A673 (cell line): ENCODE measurements at regions not wholly inside any gene's neighbourhood (a gene's known extent, or its start where the extent isn't known, plus 50 kb on each side); places are given as distances from the start of the nearest gene placed in this dataset.

Experiments used
- BruUV-seq: library from RNA; stranded (reverse); fragments of 400-500 nt; replicated peaks from 2 replicates; lab custom pipeline; 2021; lab: Mats Ljungman, UMichigan
- CTCF ChIA-PET: fragments of 300-600 bp; sonication (Branson Sonifier 250); formaldehyde crosslinking; loops from one replicate; lab custom pipeline; 2022; ENCODE audit warnings: antibody characterized with exemption; lab: Charles Lee
- POLR2A ChIA-PET: fragments of 300-600 bp; sonication (Branson Sonifier 250); formaldehyde crosslinking; loops from one replicate; lab custom pipeline; 2022; ENCODE audit warnings: antibody characterized with exemption; ENCODE audit not compliant: low non-redundant PET; lab: Charles Lee
- DNase-seq: peaks from one replicate; pipeline ENCODE4 v3.0.0-alpha.2; 2015; ENCODE audit warnings: low spot score
- H3K27ac ChIP-seq: fragments of 200-600 bp; sonication (generic); 2 replicates; pipeline ENCODE4 v1.5.1; 2016; ENCODE audit warnings: mixed run types, low read depth, mild to moderate bottlenecking, mixed read lengths, antibody characterized with exemption, low read length; ENCODE audit not compliant: poor library complexity, severe bottlenecking
- H3K27me3 ChIP-seq: fragments of 200-600 bp; sonication (generic); replicated peaks from 2 replicates; pipeline ENCODE4 v1.6.1; 2017; ENCODE audit warnings: mixed run types, low read depth, mild to moderate bottlenecking, mixed read lengths, antibody characterized with exemption, low read length; ENCODE audit not compliant: insufficient read depth, poor library complexity
- H3K36me3 ChIP-seq: fragments of 200-600 bp; sonication (generic); 2 replicates; pipeline ENCODE4 v1.6.1; 2016; ENCODE audit warnings: mixed run types, mild to moderate bottlenecking, mixed read lengths, antibody characterized with exemption, low read length; ENCODE audit not compliant: insufficient read depth, poor library complexity, severe bottlenecking
- H3K4me1 ChIP-seq: fragments of 200-600 bp; sonication (generic); 2 replicates; pipeline ENCODE4 v1.6.1; 2017; ENCODE audit warnings: mixed run types, mild to moderate bottlenecking, mixed read lengths, antibody characterized with exemption, low read length; ENCODE audit not compliant: insufficient read depth, poor library complexity, severe bottlenecking
- H3K4me3 ChIP-seq: fragments of 200-600 bp; sonication (generic); 2 replicates; pipeline ENCODE4 v1.5.1; 2016; ENCODE audit warnings: low read depth, mixed run types, mild to moderate bottlenecking, mixed read lengths, low read length; ENCODE audit not compliant: poor library complexity, severe bottlenecking
- H3K9me3 ChIP-seq: fragments of 200-600 bp; sonication (generic); 2 replicates; pipeline ENCODE4 v1.6.1; 2016; ENCODE audit warnings: mixed run types, low read depth, mild to moderate bottlenecking, mixed read lengths, antibody characterized with exemption, low read length; ENCODE audit not compliant: poor library complexity, severe bottlenecking
- EZH2 ChIP-seq: fragments of 200-600 bp; sonication (generic); IDR thresholded peaks from 2 replicates; pipeline ENCODE4 v1.6.1; 2017; ENCODE audit warnings: borderline replicate concordance, low read depth, mild to moderate bottlenecking, mixed read lengths, antibody characterized with exemption, low read length; ENCODE audit not compliant: poor library complexity, severe bottlenecking
- intact Hi-C: fragments of 100-400 bp; cut with micrococcal nuclease; formaldehyde crosslinking; loops from one replicate; pipeline ENCODE4 v1.10.0; 2022; ENCODE audit not compliant: unreplicated experiment
- TF ChIP-seq, protein P1 (sequence below): fragments of 300-800, 200-600 bp; sonication (generic); conservative IDR thresholded peaks from 2 replicates; pipeline ENCODE4 v1.5.1; 2017; ENCODE audit warnings: low read depth, mild to moderate bottlenecking, antibody characterized with exemption, low read length, moderate library complexity, mixed read lengths

DNA sequence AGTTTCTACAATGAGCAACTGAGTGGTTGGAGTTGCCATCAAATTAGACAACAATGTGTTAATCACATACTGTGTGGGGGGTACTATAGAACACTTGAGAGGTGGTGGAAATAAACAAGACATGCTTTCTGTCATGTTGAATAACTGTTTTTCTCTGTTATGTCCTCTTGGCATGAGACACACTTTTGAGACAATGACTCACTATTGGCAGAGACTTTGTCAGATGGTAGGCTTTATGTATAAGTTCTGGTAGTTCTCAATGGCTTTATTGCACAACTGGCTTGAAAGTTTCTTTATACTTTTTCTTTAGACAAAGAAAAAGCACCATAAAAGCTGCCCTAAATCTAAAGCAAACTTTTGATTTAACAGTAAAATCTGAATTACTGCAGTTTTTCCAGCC, 578.7 kb downstream of the ADCYAP1 start:
- TF ChIP-seq, protein P1, sequence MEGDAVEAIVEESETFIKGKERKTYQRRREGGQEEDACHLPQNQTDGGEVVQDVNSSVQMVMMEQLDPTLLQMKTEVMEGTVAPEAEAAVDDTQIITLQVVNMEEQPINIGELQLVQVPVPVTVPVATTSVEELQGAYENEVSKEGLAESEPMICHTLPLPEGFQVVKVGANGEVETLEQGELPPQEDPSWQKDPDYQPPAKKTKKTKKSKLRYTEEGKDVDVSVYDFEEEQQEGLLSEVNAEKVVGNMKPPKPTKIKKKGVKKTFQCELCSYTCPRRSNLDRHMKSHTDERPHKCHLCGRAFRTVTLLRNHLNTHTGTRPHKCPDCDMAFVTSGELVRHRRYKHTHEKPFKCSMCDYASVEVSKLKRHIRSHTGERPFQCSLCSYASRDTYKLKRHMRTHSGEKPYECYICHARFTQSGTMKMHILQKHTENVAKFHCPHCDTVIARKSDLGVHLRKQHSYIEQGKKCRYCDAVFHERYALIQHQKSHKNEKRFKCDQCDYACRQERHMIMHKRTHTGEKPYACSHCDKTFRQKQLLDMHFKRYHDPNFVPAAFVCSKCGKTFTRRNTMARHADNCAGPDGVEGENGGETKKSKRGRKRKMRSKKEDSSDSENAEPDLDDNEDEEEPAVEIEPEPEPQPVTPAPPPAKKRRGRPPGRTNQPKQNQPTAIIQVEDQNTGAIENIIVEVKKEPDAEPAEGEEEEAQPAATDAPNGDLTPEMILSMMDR, result no peak
- TF ChIP-seq EZH2, result no peak
- H3K36me3 ChIP-seq, result no peaks in the 10 kb centered on the region
- POLR2A ChIA-PET, result no interaction called here
- intact Hi-C loops, result no loop called here
- no TSS peak for BruUV-seq
- DNase-seq, result peak; percentile 3
- H3K4me1 ChIP-seq, result no peaks in the 10 kb centered on the region
- peaks cover 7% of the 10 kb centered on the region for H3K27me3 ChIP-seq
- no peak overlapping the region for H3K4me3 ChIP-seq
- CTCF ChIA-PET, result no interaction called here
- no peaks in the 10 kb centered on the region for H3K9me3 ChIP-seq
- H3K27ac ChIP-seq, result no peak overlapping the region

DNA sequence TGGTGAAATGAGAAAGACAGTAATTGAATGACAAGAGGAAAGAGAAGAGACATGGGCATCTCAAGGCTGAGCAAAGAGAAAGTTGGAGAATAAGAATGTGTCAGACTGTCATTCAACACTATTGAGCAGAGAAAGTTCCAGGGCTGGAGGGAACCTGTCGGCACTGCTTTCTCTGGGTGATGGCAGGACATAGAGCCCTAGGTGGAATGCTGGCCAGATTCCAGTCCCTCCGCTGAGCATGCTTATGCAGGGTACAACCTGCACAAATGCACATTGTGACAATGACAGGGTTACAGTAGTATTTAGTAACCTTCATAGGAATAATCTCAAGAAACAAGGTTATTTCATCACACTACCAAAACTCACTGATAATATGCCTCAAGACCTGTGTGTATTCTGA, 582.8 kb downstream of the ADCYAP1 start:
- no TSS peak for BruUV-seq
- H3K4me1 ChIP-seq, result no peaks in the 10 kb centered on the region
- no peaks in the 10 kb centered on the region for H3K36me3 ChIP-seq
- no peak overlapping the region for H3K4me3 ChIP-seq
- no peaks in the 10 kb centered on the region for H3K9me3 ChIP-seq
- no peak for TF ChIP-seq EZH2
- TF ChIP-seq, protein P1, result no peak
- DNase-seq, result no peak
- intact Hi-C loops, result no loop called here
- ChIA-PET POLR2A (no interaction called here), CTCF (no interaction called here)
- no peak overlapping the region for H3K27ac ChIP-seq
- H3K27me3 ChIP-seq, result no peaks in the 10 kb centered on the region

DNA sequence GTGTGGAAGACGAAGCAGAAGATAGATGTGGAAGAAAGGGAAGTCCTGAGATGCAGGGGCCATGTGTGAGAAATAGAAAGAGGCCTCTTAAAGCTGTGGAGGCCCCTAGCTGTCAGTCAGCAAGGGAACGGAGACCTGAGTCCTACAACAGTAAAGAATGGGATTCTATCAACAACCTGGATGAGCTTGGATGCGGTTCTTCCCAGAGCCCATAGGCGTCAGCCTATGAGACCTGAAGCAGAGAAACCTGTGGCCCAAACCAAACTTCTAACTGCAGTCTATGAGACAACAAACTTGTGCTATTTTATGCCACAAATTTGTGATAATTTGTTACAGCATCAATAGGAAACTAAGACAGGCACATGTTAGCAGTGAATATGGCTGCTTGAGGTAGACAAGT, 583.7 kb downstream of the ADCYAP1 start:
- DNase-seq, result no peak
- POLR2A ChIA-PET, result no interaction called here
- no peaks in the 10 kb centered on the region for H3K4me1 ChIP-seq
- intact Hi-C loops, result no loop called here
- no peak overlapping the region for H3K4me3 ChIP-seq
- CTCF ChIA-PET, result no interaction called here
- no peaks in the 10 kb centered on the region for H3K36me3 ChIP-seq
- no peaks in the 10 kb centered on the region for H3K9me3 ChIP-seq
- no peaks in the 10 kb centered on the region for H3K27me3 ChIP-seq
- no TSS peak for BruUV-seq
- TF ChIP-seq, protein P1, result no peak
- TF ChIP-seq EZH2, result no peak
- no peak overlapping the region for H3K27ac ChIP-seq

DNA sequence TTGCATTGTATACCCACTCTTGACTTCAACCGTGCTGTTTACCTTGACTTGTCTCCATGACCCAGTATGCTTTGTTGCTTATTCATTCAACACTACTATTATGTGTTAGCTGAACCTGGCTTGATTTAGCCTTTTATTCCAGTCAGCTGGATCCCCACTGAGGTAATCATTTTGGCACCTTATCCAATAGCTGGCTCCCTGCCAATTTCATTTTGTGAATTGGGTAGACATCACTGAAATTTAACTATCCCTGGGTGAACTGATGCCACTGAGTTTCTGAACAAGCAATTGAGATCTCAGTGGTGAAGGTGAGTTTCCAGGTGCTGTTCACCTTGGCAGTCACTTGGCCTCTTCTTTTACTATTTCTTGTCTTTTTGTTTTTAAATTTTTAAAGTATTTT, 584.3 kb downstream of the ADCYAP1 start:
- TF ChIP-seq, protein P1, result no peak
- TF ChIP-seq EZH2, result no peak
- CTCF ChIA-PET, result no interaction called here
- H3K27ac ChIP-seq, result no peak overlapping the region
- POLR2A ChIA-PET, result no interaction called here
- H3K9me3 ChIP-seq, result no peaks in the 10 kb centered on the region
- no peaks in the 10 kb centered on the region for H3K36me3 ChIP-seq
- no peak for DNase-seq
- H3K4me1 ChIP-seq, result no peaks in the 10 kb centered on the region
- BruUV-seq, result no TSS peak
- H3K4me3 ChIP-seq, result no peak overlapping the region
- intact Hi-C loops, result no loop called here
- H3K27me3 ChIP-seq, result no peaks in the 10 kb centered on the region
